ENCODE measurements at regions not wholly inside any gene's neighbourhood (a gene's known extent, or its start where the extent isn't known, plus 50 kb on each side); places are given as distances from the start of the nearest gene placed in this dataset.

GRCh38 chr4:148654131-148654530 lies 211.9 kb upstream of the NR3C2 start:
- no peaks in the 10 kb centered on the region for H3K27me3 ChIP-seq (ENCODE audit: insufficient read depth)
- H3K79me2 ChIP-seq (ENCODE audit: insufficient read depth): no peaks in the 10 kb centered on the region
- H3K9me2 ChIP-seq: no peaks in the 10 kb centered on the region
- ChIA-PET CTCF (no interaction called here), POLR2A (no interaction called here)
- DNase-seq: no peak
- H3K9ac ChIP-seq: no peak overlapping the region
- H3K4me1 ChIP-seq (ENCODE audit: control insufficient read depth in 1 of 2, insufficient read depth in 2 of 2, low read depth in 1 of 2, low read length in 1 of 2): no peaks in the 10 kb centered on the region
- TF ChIP-seq TEAD4 (IDR thresholded peaks at IDR 0.05; ENCODE audit: borderline replicate concordance, insufficient read depth) (no peak), SMC3 (IDR thresholded peaks at IDR 0.05; ENCODE audit: low read depth, low read length) (no peak), EZH2phosphoT487 (IDR thresholded peaks at IDR 0.05; ENCODE audit: borderline replicate concordance, low read depth) (no peak), FOXM1 (IDR thresholded peaks at IDR 0.05; ENCODE audit: low read depth) (no peak), EP300 (IDR thresholded peaks at IDR 0.05; ENCODE audit: borderline replicate concordance in 1 of 2, low read depth in 1 of 2, low read length in 1 of 2) (no peak), RCOR1 (IDR thresholded peaks at IDR 0.05; ENCODE audit: low read length) (no peak), CHD2 (IDR thresholded peaks at IDR 0.05; ENCODE audit: low read length, partially characterized antibody) (no peak), RXRA (IDR thresholded peaks at IDR 0.05; ENCODE audit: borderline replicate concordance, low read depth) (no peak), TAF1 (IDR thresholded peaks at IDR 0.05; ENCODE audit: borderline replicate concordance, low read depth, low read length) (no peak), MAX (IDR thresholded peaks at IDR 0.05; ENCODE audit: low read depth) (no peak), YY1 (IDR thresholded peaks at IDR 0.05; ENCODE audit: low read depth) (no peak), NFIC (IDR thresholded peaks at IDR 0.05; ENCODE audit: borderline replicate concordance) (no peak), USF2 (IDR thresholded peaks at IDR 0.05; ENCODE audit: borderline replicate concordance, low read depth, low read length) (no peak), IRF3 (IDR thresholded peaks at IDR 0.05; ENCODE audit: low read depth, low read length) (no peak), FOXJ3 (CRISPR knock-in tag; IDR thresholded peaks at IDR 0.05) (no peak), TCF12 (IDR thresholded peaks at IDR 0.05) (no peak), CTCF (IDR thresholded peaks at IDR 0.05) (no peak), ZBTB33 (IDR thresholded peaks at IDR 0.05; ENCODE audit: borderline replicate concordance, low read depth) (no peak), PBX3 (IDR thresholded peaks at IDR 0.05) (no peak)
- no peaks in the 10 kb centered on the region for H4K20me1 ChIP-seq (ENCODE audit: insufficient read depth)
- WGBS (ENCODE audit: low lambda C conversion rate): 9% methylated on average over 2 of the region's 2 CpGs
- no peak overlapping the region for H3K4me2 ChIP-seq
- no peaks in the 10 kb centered on the region for H3F3A ChIP-seq (replicated peaks; ENCODE audit: insufficient read depth)
- H3K9me3 ChIP-seq: no peaks in the 10 kb centered on the region
- H3K27ac ChIP-seq (ENCODE audit: low read depth in 2 of 2, low read length in 1 of 2): no peak overlapping the region
- H3K4me3 ChIP-seq (ENCODE audit: low read depth in 2 of 2, low read length in 1 of 2): no peak overlapping the region
- no peak overlapping the region for H2AFZ ChIP-seq (ENCODE audit: low read depth)
- no peaks in the 10 kb centered on the region for H3K36me3 ChIP-seq (replicated peaks in 1 of 2; ENCODE audit: control insufficient read depth in 1 of 2, insufficient read depth in 2 of 2, low read length in 1 of 2)

Data from SK-N-SH (cell line).